AG08396 (cell line): ENCODE measurements at regions not wholly inside any gene's neighbourhood (a gene's known extent, or its start where the extent isn't known, plus 50 kb on each side); places are given as distances from the start of the nearest gene placed in this dataset.

Experiments
- DNase-seq: peaks from one replicate; pipeline ENCODE4 v3.0.0; 2012; ENCODE audit warnings: low spot score, mixed read lengths

GRCh38 chrX:67780694-67781109, 236.9 kb downstream of the AR start:
- peak; percentile 69 for DNase-seq

DNA sequence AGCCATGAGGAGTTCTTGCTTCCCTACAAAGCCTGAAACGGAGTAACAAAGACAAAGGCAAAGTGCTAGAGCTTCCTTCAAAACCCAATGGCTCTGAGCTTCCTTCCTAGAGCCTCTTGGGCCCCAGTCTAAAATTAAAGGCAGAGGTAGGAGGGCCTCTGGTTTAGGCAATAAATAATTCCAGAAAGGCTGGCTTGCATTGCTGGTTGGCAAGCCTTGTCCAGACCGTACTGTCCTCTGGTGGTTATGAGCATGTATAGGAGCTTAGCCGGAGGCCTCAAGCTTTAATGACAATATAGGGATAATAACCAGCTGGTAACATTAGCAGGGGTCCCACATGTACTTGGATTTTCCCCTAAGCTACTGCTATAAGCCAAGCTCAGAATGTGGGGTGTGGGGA, 237.3 kb downstream of the AR start:
- peak; percentile 10 for DNase-seq

DNA sequence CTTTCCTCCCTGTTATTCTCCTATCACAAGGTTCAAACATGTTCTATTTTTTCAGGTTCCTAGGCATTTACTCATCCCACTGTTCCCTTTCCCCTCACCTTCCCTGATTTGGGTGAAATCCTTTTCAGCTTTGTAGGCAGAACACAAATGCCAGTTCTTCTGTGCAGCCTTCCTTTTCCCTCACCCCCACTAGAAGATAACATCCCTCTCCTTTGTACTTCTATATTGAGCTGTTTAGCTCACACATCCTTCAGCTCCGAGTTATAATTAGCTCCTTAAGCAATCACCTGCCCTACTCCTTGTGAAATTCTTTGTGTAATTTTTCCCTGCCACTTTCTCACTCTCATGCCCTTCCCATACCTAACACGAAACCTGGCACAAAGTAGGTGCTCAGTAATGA, 240.9 kb downstream of the AR start:
- no peak for DNase-seq

DNA sequence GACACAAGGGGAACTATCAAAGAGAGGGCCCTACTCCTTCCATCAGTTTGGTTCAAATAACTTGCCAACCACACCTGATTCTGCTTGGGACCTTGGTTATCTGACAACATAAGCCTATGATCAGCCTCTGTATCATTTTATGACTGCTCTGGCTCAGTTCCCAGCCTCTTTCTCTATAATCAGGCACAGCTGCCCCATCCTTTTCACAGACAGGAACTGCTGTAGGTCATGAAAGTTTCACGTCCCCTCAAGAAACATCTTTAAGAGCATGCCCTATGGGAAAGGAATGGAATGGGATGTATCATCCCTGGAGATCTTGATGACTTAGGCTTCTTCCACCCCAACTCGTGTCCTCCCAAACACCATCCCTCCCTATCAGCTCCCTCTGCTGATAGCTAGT, 243.4 kb downstream of the AR start:
- DNase-seq = no peak

GRCh38 chrX:67789536-67789935, 245.7 kb downstream of the AR start:
- DNase-seq = no peak
